GM10248 (cell line): ENCODE measurements at regions not wholly inside any gene's neighbourhood (a gene's known extent, or its start where the extent isn't known, plus 50 kb on each side); places are given as distances from the start of the nearest gene placed in this dataset.

ENCODE experiments used
- CTCF ChIA-PET: fragments of 300-600 bp; sonication (Branson Sonifier 250); formaldehyde crosslinking; extraction: SDS; loops from one replicate; lab custom pipeline; 2021; ENCODE audit warnings: antibody characterized with exemption; lab: Yijun Ruan, JAX
- POLR2A ChIA-PET: fragments of 350-650 bp; sonication (Branson Sonifier 250); formaldehyde crosslinking; extraction: SDS; loops from one replicate; lab custom pipeline; 2020; ENCODE audit warnings: antibody characterized with exemption; lab: Yijun Ruan, JAX
- DNase-seq: peaks from one replicate; pipeline ENCODE4 v3.0.0; 2012; ENCODE audit errors: extremely low spot score
- TF ChIP-seq, protein P1 (sequence below): IDR thresholded peaks from 2 replicates; pipeline ENCODE4 v1.5.1; 2012; ENCODE audit warnings: mild to moderate bottlenecking, low read depth; ENCODE audit errors: extremely low read depth, missing control alignments, control extremely low read depth

DNA sequence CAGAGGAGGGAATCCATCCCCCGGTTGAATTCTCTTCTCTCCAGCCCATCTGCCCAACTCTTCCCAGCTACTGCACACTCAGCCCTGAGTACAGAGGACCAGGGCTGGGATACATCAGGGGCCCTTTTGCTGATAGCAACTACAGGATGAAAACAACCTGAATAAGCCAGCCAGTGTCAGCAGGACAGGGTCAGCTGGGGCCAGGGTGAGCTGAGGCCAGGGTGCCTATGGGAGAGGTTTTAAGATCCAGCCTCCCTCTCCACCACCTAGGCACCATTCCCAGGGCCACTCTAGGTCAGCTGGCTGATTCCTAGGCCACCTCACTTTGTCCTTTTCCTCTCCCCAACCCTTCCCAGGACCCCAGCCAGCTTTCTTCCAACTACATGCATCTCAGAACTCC is 83.8 kb downstream of the MRPL46 start:
- POLR2A ChIA-PET: no interaction called here
- TF ChIP-seq, protein P1, sequence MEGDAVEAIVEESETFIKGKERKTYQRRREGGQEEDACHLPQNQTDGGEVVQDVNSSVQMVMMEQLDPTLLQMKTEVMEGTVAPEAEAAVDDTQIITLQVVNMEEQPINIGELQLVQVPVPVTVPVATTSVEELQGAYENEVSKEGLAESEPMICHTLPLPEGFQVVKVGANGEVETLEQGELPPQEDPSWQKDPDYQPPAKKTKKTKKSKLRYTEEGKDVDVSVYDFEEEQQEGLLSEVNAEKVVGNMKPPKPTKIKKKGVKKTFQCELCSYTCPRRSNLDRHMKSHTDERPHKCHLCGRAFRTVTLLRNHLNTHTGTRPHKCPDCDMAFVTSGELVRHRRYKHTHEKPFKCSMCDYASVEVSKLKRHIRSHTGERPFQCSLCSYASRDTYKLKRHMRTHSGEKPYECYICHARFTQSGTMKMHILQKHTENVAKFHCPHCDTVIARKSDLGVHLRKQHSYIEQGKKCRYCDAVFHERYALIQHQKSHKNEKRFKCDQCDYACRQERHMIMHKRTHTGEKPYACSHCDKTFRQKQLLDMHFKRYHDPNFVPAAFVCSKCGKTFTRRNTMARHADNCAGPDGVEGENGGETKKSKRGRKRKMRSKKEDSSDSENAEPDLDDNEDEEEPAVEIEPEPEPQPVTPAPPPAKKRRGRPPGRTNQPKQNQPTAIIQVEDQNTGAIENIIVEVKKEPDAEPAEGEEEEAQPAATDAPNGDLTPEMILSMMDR: no peak
- no peak for DNase-seq
- CTCF ChIA-PET: interaction anchor here (1.9 kb wide), 1 partner anchor 9 kb away, joined by 5 read pairs; no protein-coding TSS in a partner anchor

DNA sequence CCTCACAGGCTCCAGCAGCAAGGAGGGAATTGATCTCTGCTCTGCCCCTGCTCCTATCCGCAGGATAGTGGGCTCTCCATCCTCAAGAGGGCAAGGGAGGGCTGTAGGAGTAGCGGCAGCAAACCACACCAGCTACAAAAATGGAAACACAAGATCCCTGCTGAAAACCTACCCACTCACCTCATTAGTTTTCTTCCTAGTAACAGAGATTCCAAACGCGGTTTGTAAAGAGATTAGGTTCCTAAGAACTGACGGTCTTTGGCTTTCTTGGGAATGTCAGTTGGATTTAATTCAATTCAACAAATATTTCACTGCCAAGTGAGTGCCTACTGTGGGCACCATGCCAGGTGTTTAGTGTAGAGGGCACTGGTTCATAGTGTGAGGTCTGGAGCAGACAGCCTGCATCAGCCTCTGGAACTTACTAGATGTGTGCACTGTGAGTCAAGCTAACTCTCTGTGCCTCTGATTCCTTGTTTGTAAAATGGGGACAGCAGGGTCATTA is 84.7 kb downstream of the MRPL46 start:
- ChIA-PET POLR2A (no interaction called here), CTCF (interaction anchor here (1.9 kb wide), 2 partner anchors 10 to 51 kb away, joined by 4 to 5 read pairs; no protein-coding TSS in a partner anchor)
- DNase-seq: no peak
- TF ChIP-seq, protein P1: no peak

GRCh38 chr15:88378188-88378637 is 89.0 kb downstream of the MRPL46 start:
- TF ChIP-seq, protein P1: no peak
- CTCF ChIA-PET: no interaction called here
- DNase-seq: no peak
- POLR2A ChIA-PET: no interaction called here

GRCh38 chr15:88377509-88377908 is 89.7 kb downstream of the MRPL46 start:
- no peak for DNase-seq
- CTCF ChIA-PET: no interaction called here
- POLR2A ChIA-PET: no interaction called here
- TF ChIP-seq, protein P1: no peak

DNA sequence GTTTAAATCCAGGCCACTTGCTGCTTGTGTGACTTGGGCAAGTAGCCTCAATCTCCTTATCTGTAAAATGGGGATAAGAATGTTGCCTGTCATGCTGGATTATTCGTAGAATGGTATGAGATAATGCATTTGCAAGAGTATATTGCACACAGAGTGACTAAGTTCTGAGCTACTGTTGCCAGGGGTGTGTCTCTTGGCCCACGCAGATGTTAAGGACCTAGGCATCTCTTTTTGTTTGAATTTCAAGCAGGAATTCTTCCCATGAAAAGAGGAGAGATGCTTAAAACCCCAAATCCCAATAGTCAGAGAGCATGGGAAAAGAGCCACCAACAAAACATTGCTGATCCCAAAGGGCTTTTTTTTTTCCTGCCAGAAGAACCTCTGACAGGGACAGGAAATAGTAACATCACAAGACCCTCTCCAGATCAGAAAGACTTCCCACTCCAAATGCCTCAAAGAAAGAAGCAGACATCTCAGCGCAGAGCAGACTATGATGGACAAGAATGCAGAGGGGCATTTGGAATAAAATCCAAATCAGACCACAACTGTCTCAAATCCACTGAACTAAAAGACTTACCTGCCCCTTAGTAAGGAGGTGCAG is 90.5 kb downstream of the MRPL46 start:
- DNase-seq: no peak
- TF ChIP-seq, protein P1: no peak
- ChIA-PET POLR2A (no interaction called here), CTCF (no interaction called here)

GRCh38 chr15:88375234-88375927 is 91.8 kb downstream of the MRPL46 start:
- DNase-seq: no peak
- ChIA-PET CTCF (interaction anchor here (1.2 kb wide), 1 partner anchor 128 kb away, joined by 3 read pairs; no protein-coding TSS in a partner anchor), POLR2A (no interaction called here)
- TF ChIP-seq, protein P1: no peak
